OCI-M1 (cell line): ENCODE measurements at regions not wholly inside any gene's neighbourhood (a gene's known extent, or its start where the extent isn't known, plus 50 kb on each side); places are given as distances from the start of the nearest gene placed in this dataset.

Experiments
- DNase-seq: peaks from one replicate; lab custom pipeline; 2025; lab: John Stamatoyannopoulos, UW

DNA sequence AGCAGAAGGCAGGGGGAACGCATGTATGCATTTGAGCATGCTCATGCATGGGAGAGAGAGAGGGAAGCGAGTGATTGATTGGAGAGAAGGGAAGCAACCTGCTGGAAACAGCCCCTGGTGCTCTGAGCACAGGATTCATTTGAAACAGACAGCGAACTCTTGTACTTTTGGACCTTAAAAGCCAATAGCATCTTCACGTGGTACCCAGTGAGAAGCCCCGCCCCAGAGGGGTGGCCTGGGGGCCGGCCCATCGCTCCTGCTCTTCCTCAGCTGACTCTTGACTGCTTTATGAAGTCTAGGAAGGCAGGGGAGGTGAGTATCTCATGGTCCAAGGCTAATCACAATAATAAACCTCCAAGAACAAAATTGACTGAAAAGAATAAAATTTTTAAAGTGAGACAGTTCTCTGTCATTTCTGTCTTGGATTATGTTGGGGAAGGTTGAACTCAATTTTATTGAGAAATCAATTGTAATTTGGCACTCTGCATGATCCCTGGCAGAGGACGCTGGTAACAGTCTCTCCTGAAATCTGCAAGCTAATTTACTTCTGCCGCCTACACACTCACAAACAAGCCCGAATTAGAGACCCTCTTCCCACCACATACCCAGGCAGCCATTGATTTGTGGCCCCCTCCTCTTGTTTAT lies 168.2 kb upstream of the PPARGC1A start:
- no peak for DNase-seq

DNA sequence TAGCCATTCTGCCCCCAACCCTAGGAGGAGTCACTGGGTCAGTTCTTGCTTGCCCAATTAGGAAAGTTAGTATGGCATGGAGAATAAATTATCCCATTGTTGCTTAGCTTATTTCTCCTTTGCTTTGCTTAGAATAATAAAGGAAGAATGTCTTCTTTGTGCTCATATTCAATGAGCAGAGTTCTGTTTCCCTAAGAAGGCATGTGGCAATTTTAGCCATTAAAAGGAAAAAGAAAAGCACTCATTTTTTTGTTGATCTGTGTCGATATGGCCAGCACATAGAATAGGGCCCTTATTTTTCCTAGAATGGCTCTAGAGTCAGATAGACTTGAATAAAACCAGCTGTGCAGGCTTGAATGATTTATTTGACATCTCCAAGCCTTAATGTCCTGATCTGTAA lies 166.4 kb upstream of the PPARGC1A start:
- DNase-seq: no peak

DNA sequence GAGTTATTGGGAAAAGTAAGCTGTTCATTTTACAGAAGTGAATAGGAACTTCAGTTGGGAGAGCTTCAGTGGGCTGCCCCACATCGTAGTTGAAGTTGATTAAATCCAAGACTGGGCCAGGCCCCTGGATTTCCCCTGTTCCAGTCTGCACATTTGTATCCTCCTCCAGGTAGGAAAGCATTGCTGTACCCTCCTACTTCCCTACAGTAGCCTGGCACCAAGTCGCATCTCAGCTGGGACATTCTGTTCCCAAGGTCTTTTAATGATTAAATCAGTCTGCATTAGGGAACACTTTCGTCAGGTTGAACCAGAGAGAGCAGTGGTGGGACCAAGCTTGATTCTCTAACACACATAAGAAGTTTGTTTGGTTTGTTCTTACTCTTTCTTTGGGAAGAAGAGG lies 165.8 kb upstream of the PPARGC1A start:
- no peak for DNase-seq

DNA sequence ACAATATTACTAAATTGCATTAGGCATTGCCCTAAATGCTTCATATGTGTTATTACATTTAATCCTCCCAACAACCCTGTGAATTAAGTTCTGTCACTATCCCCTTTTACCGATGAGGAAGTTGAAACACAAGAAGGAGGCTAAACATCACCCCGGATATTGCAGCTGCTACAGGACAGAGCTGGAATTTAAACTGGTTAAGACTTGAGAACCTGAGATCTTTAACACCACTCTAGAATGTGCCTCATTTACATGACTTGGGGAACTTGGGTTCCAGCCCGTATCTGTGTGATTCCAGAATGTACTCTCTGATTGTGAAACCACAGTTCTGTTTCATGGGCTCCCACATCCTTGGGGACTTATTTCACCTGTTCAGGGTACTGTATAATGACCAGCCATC lies 165.1 kb upstream of the PPARGC1A start:
- DNase-seq: no peak

DNA sequence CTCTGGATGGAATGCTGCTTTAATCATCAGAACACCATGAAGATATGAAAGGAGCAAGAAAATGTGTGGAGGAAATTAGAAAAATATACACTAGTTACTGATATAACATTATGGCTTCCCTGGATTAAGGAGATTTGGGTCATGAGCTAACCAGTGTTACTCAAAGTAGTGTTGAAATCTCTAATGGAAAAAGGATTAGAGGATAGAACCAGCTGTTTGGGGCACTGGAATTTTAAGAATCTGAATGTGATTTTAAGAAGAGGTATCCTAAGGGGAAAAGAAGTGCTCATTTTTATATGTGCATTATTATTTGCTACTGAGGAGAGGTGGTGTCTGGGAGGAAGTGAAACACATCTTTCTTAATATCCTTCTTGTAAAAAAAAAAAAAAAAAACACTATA lies 164.1 kb upstream of the PPARGC1A start:
- DNase-seq: no peak

DNA sequence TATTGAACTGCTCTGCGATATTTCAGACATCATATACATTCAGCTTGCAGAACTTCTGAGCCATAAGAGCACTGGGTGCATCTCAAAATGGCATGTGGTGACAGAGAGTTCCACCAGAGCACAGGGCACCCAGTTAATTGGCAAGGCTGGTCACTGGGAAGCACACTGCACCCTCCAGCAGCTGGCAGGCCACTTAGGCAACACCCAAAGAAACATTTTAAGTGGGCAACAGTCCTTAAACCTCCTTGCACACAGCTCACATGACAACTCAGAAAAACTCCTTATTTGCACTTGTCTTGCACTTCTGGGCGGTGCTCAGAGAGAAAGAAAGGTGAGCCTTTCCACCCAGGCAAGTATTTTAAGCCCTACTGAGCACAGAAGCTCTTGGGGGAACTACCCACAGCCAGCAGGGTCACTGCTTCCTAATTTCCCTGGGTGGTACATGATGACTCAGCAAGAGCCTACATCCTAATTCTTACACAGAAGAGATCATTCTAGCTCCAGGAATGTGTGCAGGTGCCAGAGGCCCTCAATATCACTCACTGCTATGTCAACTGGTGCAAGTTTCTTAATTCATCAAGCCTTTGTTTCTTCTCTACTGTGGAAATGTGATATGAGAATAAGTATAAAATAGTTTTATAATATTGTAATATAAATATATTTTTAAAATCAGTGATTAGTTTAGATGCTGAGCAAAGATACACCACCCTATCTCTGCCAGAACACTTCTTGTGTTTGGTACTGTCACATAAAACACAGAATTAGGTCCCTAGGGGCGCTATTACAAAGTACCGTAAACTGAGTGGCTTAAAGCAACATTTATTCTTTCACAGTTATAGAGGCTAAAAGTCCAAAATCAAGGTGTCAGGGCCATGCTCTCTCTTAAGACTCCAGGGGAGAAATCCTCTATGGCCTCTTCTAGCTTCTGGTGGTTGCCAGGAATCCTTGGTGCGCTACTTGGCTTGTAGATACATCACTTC lies 155.1 kb upstream of the PPARGC1A start:
- no peak for DNase-seq

DNA sequence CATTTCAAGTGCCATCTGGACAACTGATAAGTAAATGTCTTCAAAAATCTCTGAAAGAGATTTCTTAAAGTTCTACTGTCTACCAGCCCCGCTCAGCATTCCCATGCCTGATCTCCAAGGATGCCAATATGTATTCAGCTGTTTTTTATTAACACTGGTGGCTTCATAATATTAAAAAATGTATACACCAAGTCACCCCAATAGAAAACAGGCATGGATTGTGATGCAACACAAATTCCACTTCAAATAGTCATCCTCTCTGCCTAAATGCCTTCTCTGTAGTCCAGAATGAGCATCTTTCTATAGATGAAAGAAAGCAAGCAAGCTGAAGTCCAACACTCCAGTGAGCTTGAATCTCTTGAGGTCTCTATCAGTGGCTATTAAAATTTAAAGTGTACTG lies 152.2 kb upstream of the PPARGC1A start:
- DNase-seq: no peak

DNA sequence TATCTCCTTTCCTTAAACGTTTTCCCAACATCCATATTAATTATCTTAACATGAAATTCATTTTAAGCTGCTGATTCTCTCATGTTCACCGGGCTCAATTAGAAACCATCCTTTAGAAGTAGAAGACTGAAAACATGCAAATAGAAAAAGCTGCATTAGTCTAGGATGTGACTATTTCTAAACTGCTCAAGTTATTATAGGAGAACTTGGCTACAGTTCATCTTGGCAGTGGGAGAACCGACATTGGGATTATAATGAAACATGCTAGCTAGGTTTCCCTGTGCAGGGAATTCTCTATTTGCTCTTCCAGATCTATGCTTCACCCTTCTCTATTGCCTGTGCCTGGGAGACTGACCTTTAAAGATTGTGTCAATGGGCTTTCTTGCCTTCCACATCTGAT lies 151.0 kb upstream of the PPARGC1A start:
- DNase-seq: no peak

DNA sequence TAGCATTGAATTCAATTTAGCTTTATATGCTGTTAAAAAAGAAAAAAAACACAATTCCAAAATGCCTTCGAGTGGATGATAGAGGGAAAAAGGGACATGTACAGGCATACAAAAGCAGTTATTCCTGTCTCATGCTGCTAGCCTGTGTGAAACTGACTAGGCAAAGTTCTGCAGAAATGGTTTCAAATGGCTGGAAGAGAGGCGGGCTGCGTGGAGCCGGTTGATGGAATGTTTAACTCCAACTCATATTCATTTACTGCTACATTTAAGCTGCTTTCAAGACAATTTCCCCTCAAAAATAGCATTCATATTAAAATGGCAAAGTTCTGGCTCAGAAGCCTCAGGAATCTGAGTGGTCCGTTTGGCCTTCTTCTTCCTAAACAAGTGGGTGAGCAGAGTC lies 143.8 kb upstream of the PPARGC1A start:
- no peak for DNase-seq

DNA sequence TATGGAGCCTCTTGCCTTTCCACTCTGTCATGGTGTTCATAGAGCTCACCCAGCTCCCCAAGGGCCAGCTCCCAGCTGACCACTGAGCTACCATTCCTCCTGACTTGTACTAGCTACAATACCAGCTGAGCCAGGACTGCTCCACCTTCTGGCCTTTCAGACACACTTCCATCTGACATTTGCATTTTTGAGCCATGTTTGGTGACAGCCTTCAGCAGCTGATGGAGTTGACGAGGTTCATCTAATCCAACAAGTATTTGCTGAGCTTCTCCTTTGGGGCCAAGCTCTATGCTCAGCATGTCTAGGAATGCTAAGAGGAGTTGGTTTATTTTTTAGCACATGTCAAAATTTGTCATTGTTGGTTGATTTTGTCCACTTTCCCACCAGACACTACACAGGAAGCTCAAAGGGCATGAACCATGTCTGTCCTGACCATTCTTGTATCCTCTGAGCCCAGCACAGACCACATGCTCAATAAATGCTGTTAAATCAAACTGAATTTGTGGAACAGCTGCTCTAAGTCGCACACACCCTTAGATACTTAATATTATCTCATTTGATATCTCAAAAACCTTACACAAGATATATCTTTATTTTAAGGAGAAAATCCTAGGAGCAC lies 142.6 kb upstream of the PPARGC1A start:
- DNase-seq: no peak

DNA sequence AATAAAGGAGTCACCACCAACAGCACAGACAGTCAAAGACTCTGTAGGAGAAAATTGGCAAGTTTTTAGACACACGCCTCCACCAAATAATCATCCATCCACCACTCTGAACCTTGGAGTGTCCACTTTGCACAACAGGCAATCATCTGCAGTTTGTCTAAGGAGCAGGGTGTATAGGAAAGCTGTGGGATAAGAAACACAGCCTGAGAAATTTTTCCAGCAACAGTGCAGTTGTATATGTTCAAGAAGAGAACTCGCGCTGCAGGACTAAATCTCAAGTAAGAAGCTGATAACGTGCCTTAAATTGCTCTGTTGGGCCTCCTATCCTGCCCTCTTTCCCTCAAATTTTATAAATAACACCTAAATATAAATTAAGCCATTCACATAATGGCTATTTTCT lies 136.7 kb upstream of the PPARGC1A start:
- DNase-seq: no peak

DNA sequence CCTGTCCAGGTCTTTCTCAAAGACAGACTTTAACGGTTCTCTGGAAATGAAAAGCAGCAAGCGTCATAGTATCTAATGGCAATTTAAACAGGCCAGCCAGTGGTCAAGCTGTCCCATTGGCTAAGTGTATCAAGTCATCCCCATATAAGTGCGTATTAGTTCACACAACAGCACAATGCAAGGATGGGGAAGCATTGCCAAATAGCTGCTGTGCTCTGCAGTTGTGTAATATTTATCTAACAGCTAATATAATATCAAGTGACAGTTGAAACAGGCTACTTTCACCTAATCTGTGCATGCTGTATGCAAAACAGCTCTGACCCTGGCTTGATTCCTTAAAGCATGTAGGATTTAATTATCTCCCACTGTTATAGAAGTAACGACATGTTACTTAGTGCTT lies 134.8 kb upstream of the PPARGC1A start:
- no peak for DNase-seq

DNA sequence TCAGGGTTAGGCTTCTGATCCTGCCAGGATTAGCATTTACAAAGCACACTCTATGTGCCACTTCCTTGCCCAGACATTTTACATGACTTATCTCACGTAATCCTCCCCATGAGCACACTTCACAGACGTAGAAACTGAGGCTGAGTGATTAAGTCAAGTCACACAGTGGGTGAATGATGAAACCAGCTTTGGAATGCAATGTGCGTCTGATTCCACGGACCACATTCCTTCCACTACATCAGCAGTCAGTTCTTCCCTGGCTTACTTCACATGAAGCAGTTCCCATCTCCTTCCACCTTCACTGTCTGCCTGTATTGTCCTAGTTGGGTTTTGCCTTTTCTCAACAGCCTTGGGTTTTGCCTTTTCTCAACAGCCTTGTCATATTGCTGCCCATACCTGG lies 134.3 kb upstream of the PPARGC1A start:
- no peak for DNase-seq

DNA sequence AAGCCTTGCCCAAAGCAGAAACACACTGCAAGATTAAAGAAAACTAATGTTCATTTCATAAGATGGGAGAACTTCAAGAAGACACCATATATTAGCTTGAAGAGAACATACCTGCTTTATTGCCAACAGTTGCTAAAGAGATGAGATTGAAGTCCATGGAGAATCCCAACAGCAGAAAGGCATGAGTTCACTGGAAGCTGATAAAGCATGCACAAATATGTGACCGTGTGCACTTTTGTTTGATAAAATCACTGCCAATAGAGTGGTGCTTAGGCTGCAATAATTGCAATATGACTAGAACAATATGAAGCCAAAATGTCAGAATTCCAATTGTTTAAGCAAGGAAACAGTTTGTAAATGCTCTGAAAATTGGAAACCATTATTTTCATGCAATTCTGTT lies 125.9 kb upstream of the PPARGC1A start:
- DNase-seq: no peak

DNA sequence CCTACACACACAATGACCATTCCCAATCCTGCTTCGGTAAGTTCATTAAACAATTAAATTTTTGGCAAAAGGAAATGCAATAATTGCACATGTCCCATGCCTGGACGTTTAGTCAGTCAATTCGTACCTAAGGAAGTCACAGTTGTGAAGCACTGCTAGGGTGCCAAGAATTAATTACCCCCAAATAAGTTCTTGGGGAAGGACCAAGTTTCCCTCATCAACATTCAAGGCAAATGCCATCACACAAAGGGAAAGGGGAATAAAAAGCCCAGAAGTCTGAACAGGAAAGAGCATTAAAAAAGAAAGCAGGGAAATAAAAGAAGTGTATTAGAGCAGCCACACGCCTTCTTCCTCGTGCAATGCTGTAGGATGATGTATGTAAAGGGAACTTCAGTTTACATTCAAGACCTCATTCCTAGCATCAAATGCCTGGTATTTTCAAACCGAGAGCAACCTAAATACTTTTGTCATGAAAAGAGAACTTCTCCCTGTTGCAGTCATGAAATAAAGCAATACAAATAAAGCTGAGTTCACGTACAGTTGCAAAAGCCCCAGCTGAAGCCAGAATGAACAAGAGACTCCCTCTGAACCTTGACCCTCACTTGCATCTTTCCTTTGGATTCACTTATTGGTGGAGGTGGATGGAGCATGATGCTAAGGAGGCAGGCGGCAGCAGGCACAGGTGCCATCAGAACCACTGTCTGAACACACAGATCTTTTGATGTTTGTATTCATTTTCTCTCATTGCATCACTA lies 124.0 kb upstream of the PPARGC1A start:
- no peak for DNase-seq

DNA sequence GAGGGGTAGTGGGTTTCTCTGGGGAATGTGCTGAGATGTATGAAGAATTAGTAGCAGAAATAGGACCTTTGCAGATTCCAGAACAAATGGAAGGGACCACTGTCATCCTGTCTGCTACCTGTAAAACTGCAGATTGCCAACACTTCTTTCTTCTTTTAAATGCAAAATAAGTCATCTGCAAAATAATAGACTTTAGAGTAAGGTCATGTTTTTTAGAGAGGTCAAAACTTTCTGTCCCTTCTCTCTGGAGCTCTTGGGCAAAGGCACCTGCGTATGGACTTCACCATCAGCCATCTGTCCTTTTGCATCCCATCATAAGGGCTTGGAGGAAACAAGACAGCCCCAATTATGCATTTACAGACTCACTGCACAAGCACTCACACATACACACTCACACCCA lies 121.1 kb upstream of the PPARGC1A start:
- no peak for DNase-seq

DNA sequence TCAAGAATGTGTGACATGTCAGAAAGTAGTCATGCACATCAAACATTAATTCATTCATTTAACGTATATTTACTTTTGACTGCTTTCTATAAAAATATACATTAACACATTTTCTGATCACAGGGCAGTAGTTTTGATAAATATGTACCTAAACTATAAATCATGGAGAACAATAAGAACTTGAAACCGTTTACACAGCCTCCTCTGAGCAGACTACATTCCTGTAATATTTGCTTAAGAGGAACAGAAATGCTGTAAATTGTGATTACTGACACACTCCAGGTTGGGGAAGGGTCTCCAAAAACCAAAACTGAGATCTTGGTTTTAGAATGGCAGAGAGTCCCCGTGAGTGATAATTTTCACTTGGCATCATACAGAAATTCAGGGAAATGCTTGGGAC lies 120.7 kb upstream of the PPARGC1A start:
- DNase-seq: no peak

DNA sequence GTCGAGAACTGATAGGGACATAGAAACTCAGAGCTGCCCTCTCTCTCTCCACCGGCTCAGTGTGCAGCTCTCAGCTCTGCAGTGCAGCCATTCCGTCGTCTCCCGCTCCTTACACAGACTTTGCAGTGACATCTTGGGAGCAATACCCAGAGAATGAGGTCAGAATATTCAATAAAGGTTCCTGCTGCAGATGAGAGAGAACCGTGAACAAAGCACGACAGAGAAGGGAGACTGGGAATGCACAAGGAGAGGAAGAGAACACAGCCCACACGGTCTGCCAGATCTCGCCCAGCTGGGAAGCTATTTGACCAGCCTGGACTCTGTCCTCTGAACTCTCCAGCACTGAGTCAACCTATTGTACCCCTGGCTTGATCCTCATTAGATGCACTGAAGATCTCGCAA lies 118.0 kb upstream of the PPARGC1A start:
- no peak for DNase-seq

DNA sequence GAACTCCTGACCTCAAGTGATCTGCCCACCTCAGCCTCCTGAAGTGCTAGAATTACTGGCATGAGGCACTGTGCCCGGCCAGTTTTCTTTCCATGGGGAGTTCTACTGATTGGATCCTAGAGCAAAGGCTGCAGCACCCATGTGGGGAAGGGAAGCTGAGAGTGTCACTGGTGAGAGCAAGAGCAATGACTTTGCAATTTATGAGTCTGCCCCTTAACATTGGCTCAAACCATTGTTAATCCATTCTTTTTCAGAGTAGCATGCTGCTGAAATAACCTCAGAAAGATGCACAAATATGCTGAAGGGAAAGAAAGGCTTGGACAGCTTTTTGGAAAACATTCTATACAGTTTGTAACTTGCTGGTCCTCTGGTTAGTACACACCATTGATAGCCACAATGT lies 116.4 kb upstream of the PPARGC1A start:
- DNase-seq: no peak

DNA sequence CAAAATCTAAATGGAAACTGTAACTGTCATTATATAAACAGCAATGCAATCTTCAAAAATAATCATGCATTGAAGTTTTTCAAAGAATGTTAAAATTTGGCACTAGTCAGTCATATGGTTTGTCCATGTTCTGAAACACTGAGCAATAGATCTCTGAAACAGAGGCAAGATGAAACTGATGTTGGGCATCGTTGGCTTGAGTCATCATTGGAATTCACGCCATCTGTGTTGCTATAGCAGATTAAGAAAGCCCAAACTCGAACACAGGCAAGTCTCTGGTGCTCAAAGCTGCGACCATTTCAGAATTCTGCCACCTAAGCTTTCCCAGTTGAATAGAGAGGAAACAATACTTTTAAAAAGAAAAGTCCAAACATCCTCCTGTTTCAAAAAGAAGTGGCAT lies 114.1 kb upstream of the PPARGC1A start:
- no peak for DNase-seq

DNA sequence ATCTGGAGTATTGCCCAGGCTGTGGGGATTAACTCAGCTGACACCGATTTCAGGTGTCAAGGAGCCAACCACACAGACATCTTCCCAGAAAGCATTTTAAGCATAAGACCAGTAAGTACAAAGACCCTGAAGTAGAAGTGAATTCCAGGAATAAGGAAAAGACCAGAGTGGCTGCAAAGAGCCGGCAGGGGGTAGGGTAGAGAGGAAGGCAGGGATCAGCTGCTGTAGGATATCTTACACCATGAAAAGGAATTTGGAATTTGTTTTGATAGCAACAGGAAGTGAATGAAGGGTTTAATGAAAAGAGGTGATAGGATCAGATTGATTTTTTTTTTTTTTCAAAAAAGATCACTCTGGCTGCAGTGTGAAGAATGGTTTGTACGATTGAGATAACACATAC lies 113.6 kb upstream of the PPARGC1A start:
- no peak for DNase-seq

DNA sequence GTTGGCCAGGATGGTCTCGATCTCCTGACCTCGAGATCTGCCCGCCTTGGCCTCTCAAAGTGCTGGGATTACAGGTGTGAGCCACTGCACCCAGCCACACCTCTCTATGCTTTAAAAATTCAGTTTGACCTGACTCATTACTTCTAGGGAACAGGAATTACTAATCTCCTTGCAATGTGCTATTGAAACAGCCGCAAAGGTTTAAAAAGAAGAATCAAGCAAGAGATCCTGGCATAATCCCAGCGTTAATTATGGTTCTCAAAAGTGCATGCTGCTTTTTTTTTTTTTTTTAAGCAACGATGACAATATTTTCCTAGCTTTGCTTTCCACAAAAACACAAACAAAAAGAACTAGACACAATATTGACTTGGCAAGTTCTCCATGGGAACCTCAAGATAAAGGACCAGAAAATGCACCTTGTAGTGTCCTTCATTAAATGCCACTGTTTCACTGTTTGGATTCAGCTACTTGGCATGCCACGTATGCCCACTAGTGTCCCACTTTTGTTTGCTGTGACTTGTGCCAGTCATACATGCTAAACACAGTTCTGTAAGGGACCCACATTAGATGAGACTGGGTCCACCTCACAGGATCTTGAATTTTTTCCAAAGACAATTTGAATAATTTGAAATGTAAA lies 112.6 kb upstream of the PPARGC1A start:
- no peak for DNase-seq
